Activated CD4-positive, alpha-beta T cell treated with anti-CD3 and anti-CD28 coated beads, Interleukin-2, amount 50 U/mL, for 4 hours (primary cell): ENCODE measurements at regions not wholly inside any gene's neighbourhood (a gene's known extent, or its start where the extent isn't known, plus 50 kb on each side); places are given as distances from the start of the nearest gene placed in this dataset.
A peak's percentile ranks its signal among the peaks of the same experiment; 100 is the strongest.
"Not testable (repeated sequence)": the region's sequence is repeated elsewhere in the genome, so short reads cannot be mapped to it uniquely, and the experiment has no call there.

Experiments
- DNase-seq, 2 experiments: peaks; one replicate each; pipeline ENCODE4 v3.0.0-alpha.2; 2020

- no peak for DNase-seq
Measured at GRCh38 chr4:177191586-177191985, 118.1 kb upstream of the NEIL3 start.

GRCh38 chr4:177191991-177192390 is 117.7 kb upstream of the NEIL3 start:
- DNase-seq = no peak

GRCh38 chr4:177193024-177193715 is 116.5 kb upstream of the NEIL3 start:
- DNase-seq = not testable (repeated sequence)

- no peak for DNase-seq
Measured at GRCh38 chr4:177194906-177195305, 114.8 kb upstream of the NEIL3 start.

- DNase-seq = no peak
Measured at GRCh38 chr4:177196615-177197014, 113.1 kb upstream of the NEIL3 start.

- DNase-seq = no peak
Measured at GRCh38 chr4:177201614-177202013, 108.1 kb upstream of the NEIL3 start.

GRCh38 chr4:177204126-177204525 is 105.5 kb upstream of the NEIL3 start:
- DNase-seq = no peak

GRCh38 chr4:177214935-177215334 is 94.7 kb upstream of the NEIL3 start:
- no peak for DNase-seq

GRCh38 chr4:177220376-177220775 is 89.3 kb upstream of the NEIL3 start:
- DNase-seq = no peak

GRCh38 chr4:177222781-177223180 is 86.9 kb upstream of the NEIL3 start:
- DNase-seq = no peak

- DNase-seq = no peak
Measured at GRCh38 chr4:177225605-177226004, 84.1 kb upstream of the NEIL3 start.

GRCh38 chr4:177227636-177228035 is 82.0 kb upstream of the NEIL3 start:
- DNase-seq = no peak

GRCh38 chr4:177228599-177228998 is 81.1 kb upstream of the NEIL3 start:
- DNase-seq = no peak

GRCh38 chr4:177229331-177229730 is 80.3 kb upstream of the NEIL3 start:
- DNase-seq = no peak

GRCh38 chr4:177232473-177232872 is 77.2 kb upstream of the NEIL3 start:
- no peak for DNase-seq

- DNase-seq = no peak
Measured at GRCh38 chr4:177235026-177235425, 74.6 kb upstream of the NEIL3 start.

- no peak for DNase-seq
Measured at GRCh38 chr4:177236886-177237285, 72.8 kb upstream of the NEIL3 start.

GRCh38 chr4:177237291-177237690 is 72.4 kb upstream of the NEIL3 start:
- DNase-seq = no peak

- DNase-seq = no peak
Measured at GRCh38 chr4:177239477-177239876, 70.2 kb upstream of the NEIL3 start.

- no peak for DNase-seq
Measured at GRCh38 chr4:177239878-177240277, 69.8 kb upstream of the NEIL3 start.

- DNase-seq = no peak
Measured at GRCh38 chr4:177242651-177243286, 66.9 kb upstream of the NEIL3 start.

- DNase-seq = no peak
Measured at GRCh38 chr4:177246641-177247584, 62.8 kb upstream of the NEIL3 start.

- peak; percentile 40 to 41 for DNase-seq
Measured at GRCh38 chr4:177250056-177250696, 59.5 kb upstream of the NEIL3 start.
